PC-9 (cell line): ENCODE measurements at regions not wholly inside any gene's neighbourhood (a gene's known extent, or its start where the extent isn't known, plus 50 kb on each side); places are given as distances from the start of the nearest gene placed in this dataset.

ENCODE experiments used
- EZH2 ChIP-seq: fragments of 200-600 bp; sonication (generic); IDR thresholded peaks from 2 replicates; pipeline ENCODE4 v1.8.0; 2017; ENCODE audit warnings: antibody characterized with exemption, low read depth
- TF ChIP-seq, protein P1 (sequence below): fragments of 200-600 bp; sonication (generic); conservative IDR thresholded peaks from 2 replicates; pipeline ENCODE4 v1.6.1; 2017; ENCODE audit warnings: mixed run types, antibody characterized with exemption, mild to moderate bottlenecking, moderate library complexity

DNA sequence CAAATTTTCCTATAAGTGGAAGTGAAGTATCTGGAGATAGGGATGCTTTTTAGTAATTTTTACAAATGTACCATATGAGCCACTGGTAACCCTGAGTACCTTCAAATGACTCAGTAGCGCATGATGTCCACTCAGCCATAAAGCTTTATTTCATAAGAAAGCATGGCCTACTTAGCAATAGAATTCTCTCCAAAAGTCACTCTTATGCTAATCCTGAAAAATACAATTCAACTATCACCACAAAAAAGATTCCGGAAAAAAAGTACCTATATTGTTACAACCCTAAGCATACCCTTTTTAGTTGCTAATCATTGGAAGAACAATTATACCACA lies 732.2 kb downstream of the SOCS6 start:
- TF ChIP-seq, protein P1, sequence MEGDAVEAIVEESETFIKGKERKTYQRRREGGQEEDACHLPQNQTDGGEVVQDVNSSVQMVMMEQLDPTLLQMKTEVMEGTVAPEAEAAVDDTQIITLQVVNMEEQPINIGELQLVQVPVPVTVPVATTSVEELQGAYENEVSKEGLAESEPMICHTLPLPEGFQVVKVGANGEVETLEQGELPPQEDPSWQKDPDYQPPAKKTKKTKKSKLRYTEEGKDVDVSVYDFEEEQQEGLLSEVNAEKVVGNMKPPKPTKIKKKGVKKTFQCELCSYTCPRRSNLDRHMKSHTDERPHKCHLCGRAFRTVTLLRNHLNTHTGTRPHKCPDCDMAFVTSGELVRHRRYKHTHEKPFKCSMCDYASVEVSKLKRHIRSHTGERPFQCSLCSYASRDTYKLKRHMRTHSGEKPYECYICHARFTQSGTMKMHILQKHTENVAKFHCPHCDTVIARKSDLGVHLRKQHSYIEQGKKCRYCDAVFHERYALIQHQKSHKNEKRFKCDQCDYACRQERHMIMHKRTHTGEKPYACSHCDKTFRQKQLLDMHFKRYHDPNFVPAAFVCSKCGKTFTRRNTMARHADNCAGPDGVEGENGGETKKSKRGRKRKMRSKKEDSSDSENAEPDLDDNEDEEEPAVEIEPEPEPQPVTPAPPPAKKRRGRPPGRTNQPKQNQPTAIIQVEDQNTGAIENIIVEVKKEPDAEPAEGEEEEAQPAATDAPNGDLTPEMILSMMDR, result no peak
- TF ChIP-seq EZH2, result no peak
